B cell (primary cell): ENCODE measurements at regions not wholly inside any gene's neighbourhood (a gene's known extent, or its start where the extent isn't known, plus 50 kb on each side); places are given as distances from the start of the nearest gene placed in this dataset.

ENCODE experiments used
- EZH2 ChIP-seq: IDR thresholded peaks from 2 replicates; pipeline ENCODE4 v1.6.1; 2012; ENCODE audit warnings: borderline replicate concordance, low read depth, mild to moderate bottlenecking, moderate library complexity, low read length; ENCODE audit not compliant: insufficient read depth, poor library complexity, severe bottlenecking
- TF ChIP-seq, protein P1 (sequence below): fragments of 200-600 bp; IDR thresholded peaks from one replicate; pipeline ENCODE4 v1.8.0; 2022; ENCODE audit warnings: antibody characterized with exemption, mild to moderate bottlenecking

DNA sequence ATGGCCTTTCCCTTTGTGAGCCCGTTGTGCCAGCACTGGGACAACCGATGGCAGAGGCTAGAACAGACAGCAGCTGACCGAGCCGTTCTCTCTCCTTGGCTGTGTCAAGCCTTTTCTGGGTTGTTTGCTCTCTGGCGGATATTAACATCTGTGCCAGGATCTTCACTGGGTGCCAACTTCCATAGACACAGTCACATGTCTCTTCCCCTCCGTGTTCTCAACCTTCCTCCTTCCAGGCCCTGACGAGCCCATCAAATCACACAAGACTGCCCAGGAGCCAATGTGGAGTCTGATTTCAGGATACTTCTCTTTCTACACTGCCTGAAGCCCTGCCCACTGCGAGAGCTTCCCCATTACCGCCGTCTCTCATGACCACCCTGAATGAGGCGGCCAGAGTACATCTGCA lies 111.0 kb upstream of the RALGAPA2 start:
- TF ChIP-seq, protein P1, sequence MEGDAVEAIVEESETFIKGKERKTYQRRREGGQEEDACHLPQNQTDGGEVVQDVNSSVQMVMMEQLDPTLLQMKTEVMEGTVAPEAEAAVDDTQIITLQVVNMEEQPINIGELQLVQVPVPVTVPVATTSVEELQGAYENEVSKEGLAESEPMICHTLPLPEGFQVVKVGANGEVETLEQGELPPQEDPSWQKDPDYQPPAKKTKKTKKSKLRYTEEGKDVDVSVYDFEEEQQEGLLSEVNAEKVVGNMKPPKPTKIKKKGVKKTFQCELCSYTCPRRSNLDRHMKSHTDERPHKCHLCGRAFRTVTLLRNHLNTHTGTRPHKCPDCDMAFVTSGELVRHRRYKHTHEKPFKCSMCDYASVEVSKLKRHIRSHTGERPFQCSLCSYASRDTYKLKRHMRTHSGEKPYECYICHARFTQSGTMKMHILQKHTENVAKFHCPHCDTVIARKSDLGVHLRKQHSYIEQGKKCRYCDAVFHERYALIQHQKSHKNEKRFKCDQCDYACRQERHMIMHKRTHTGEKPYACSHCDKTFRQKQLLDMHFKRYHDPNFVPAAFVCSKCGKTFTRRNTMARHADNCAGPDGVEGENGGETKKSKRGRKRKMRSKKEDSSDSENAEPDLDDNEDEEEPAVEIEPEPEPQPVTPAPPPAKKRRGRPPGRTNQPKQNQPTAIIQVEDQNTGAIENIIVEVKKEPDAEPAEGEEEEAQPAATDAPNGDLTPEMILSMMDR: no peak
- no peak for TF ChIP-seq EZH2
